Right atrium auricular region (tissue), 2 donors: ENCODE measurements at regions not wholly inside any gene's neighbourhood (a gene's known extent, or its start where the extent isn't known, plus 50 kb on each side); places are given as distances from the start of the nearest gene placed in this dataset.

Source experiments
- DNase-seq: peaks from one replicate; pipeline ENCODE4 v3.0.0-alpha.2; 2019; ENCODE audit warnings: low spot score
- H3K27ac ChIP-seq, 2 donors: fragments of 200-600 bp; sonication (generic); 1 replicate in 1 of 2; 2 replicates in 1 of 2; pipeline ENCODE4 v1.5.1; 2016 to 2019
- H3K27me3 ChIP-seq, 2 donors: fragments of 200-600 bp; sonication (generic); one replicate each; pipeline versions ENCODE4 v1.5.1 to v1.6.0; 2017 to 2019
- H3K36me3 ChIP-seq: fragments of 200-600 bp; sonication (generic); one replicate; pipeline ENCODE4 v1.5.1; 2016
- H3K4me1 ChIP-seq, 2 donors: fragments of 200-600 bp; sonication (generic); one replicate each; pipeline versions ENCODE4 v1.5.1 to v1.6.0; 2017 to 2019
- H3K4me3 ChIP-seq, 2 donors: fragments of 200-600 bp; sonication (generic); 1 replicate in 1 of 2; 2 replicates in 1 of 2; pipeline ENCODE4 v1.5.1; 2017 to 2019; ENCODE audit warnings: mild to moderate bottlenecking in 1 of 2, moderate library complexity in 1 of 2
- H3K9me3 ChIP-seq, 2 donors: fragments of 200-600 bp; sonication (generic); one replicate each; pipeline ENCODE4 v1.5.1; 2019
- CTCF ChIP-seq, 2 donors: fragments of 200-600 bp; sonication (generic); IDR thresholded peaks; one replicate each; pipeline ENCODE4 v1.5.1; 2019; ENCODE audit warnings: antibody characterized with exemption in 2 of 2

- H3K9me3 ChIP-seq = no peaks in the 10 kb centered on the region
- H3K4me1 ChIP-seq = no peaks in the 10 kb centered on the region
- no peaks in the 10 kb centered on the region for H3K36me3 ChIP-seq
- no peak for TF ChIP-seq CTCF (IDR thresholded peaks at IDR 0.05)
- DNase-seq = no peak
- no peak overlapping the region for H3K27ac ChIP-seq
- H3K27me3 ChIP-seq = peaks cover 0 to 10% of the 10 kb centered on the region in 2 donors
- no peak overlapping the region for H3K4me3 ChIP-seq
Observed at GRCh38 chr12:113641426-113642030, 169.9 kb upstream of the LHX5 start.

- no peaks in the 10 kb centered on the region for H3K36me3 ChIP-seq
- H3K27ac ChIP-seq = no peak overlapping the region
- no peak for TF ChIP-seq CTCF (IDR thresholded peaks at IDR 0.05)
- H3K4me3 ChIP-seq = no peak overlapping the region
- no peaks in the 10 kb centered on the region for H3K9me3 ChIP-seq
- no peak for DNase-seq
- no peaks in the 10 kb centered on the region for H3K4me1 ChIP-seq
- H3K27me3 ChIP-seq = peaks cover 0 to 10% of the 10 kb centered on the region in 2 donors
Observed at GRCh38 chr12:113640837-113641236, 169.2 kb upstream of the LHX5 start.

- no peak for TF ChIP-seq CTCF (IDR thresholded peaks at IDR 0.05)
Observed at GRCh38 chr12:113639474-113639873, 167.8 kb upstream of the LHX5 start.

GRCh38 chr12:113638460-113638775, 166.7 kb upstream of the LHX5 start:
- TF ChIP-seq CTCF (IDR thresholded peaks at IDR 0.05) = no peak
- H3K27ac ChIP-seq = no peak overlapping the region
- peaks cover 0 to 10% of the 10 kb centered on the region in 2 donors for H3K27me3 ChIP-seq
- no peak for DNase-seq
- no peaks in the 10 kb centered on the region for H3K9me3 ChIP-seq
- no peaks in the 10 kb centered on the region for H3K4me1 ChIP-seq
- no peak overlapping the region for H3K4me3 ChIP-seq
- no peaks in the 10 kb centered on the region for H3K36me3 ChIP-seq

More at GRCh38 chr12:113639474-113639873, 167.8 kb upstream of the LHX5 start:
- H3K9me3 ChIP-seq = no peaks in the 10 kb centered on the region
- no peak overlapping the region for H3K4me3 ChIP-seq
- no peaks in the 10 kb centered on the region for H3K36me3 ChIP-seq
- no peak for DNase-seq
- H3K27ac ChIP-seq = no peak overlapping the region
- H3K27me3 ChIP-seq = peaks cover 0 to 10% of the 10 kb centered on the region in 2 donors
- no peaks in the 10 kb centered on the region for H3K4me1 ChIP-seq

- no peak for TF ChIP-seq CTCF (IDR thresholded peaks at IDR 0.05)
- Histone ChIP-seq H3K4me3 (no peak overlapping the region), H3K4me1 (no peaks in the 10 kb centered on the region), H3K9me3 (peaks cover 0 to 28% of the 10 kb centered on the region in 2 donors), H3K36me3 (no peaks in the 10 kb centered on the region), H3K27me3 (peaks cover 0 to 10% of the 10 kb centered on the region in 2 donors), H3K27ac (no peak overlapping the region)
- DNase-seq = no peak
Observed at GRCh38 chr12:113634982-113635381, 163.3 kb upstream of the LHX5 start.

GRCh38 chr12:113634474-113634873, 162.8 kb upstream of the LHX5 start:
- no peak overlapping the region for H3K4me3 ChIP-seq
- no peaks in the 10 kb centered on the region for H3K4me1 ChIP-seq
- H3K27ac ChIP-seq = no peak overlapping the region
- peaks cover 0 to 33% of the 10 kb centered on the region in 2 donors for H3K9me3 ChIP-seq
- H3K36me3 ChIP-seq = no peaks in the 10 kb centered on the region
- TF ChIP-seq CTCF (IDR thresholded peaks at IDR 0.05) = no peak
- peaks cover 0 to 10% of the 10 kb centered on the region in 2 donors for H3K27me3 ChIP-seq
- DNase-seq = no peak
